Activated T-helper 1 cell treated with Interleukin-2 at 50 U/mL for 16 hours (primary cell): ENCODE measurements at regions not wholly inside any gene's neighbourhood (a gene's known extent, or its start where the extent isn't known, plus 50 kb on each side); places are given as distances from the start of the nearest gene placed in this dataset.

Experiments used
- DNase-seq: peaks from one replicate; pipeline ENCODE4 v3.0.0-alpha.2; 2020; ENCODE audit warnings: low read depth

- DNase-seq = no peak
Observed at GRCh38 chr13:24008679-24009078, 111.4 kb upstream of the C1QTNF9B start.

- no peak for DNase-seq
Observed at GRCh38 chr13:24011266-24011665, 114.0 kb upstream of the C1QTNF9B start.

- no peak for DNase-seq
Observed at GRCh38 chr13:24012648-24013047, 115.3 kb upstream of the C1QTNF9B start.

- DNase-seq = no peak
Observed at GRCh38 chr13:24013189-24013588, 115.9 kb upstream of the C1QTNF9B start.

GRCh38 chr13:24016046-24016445, 118.7 kb upstream of the C1QTNF9B start:
- no peak for DNase-seq

GRCh38 chr13:24022568-24022967, 125.3 kb upstream of the C1QTNF9B start:
- no peak for DNase-seq

GRCh38 chr13:24023073-24023472, 125.8 kb upstream of the C1QTNF9B start:
- no peak for DNase-seq

GRCh38 chr13:24027494-24027893, 130.2 kb upstream of the C1QTNF9B start:
- DNase-seq = no peak

- DNase-seq = no peak
Observed at GRCh38 chr13:24032252-24032651, 128.3 kb upstream of the SPATA13 start.

- no peak for DNase-seq
Observed at GRCh38 chr13:24032674-24033073, 127.8 kb upstream of the SPATA13 start.

GRCh38 chr13:24033527-24034302, 126.8 kb upstream of the SPATA13 start:
- DNase-seq = no peak

- no peak for DNase-seq
Observed at GRCh38 chr13:24035411-24035810, 125.1 kb upstream of the SPATA13 start.

- DNase-seq = no peak
Observed at GRCh38 chr13:24036115-24036514, 124.4 kb upstream of the SPATA13 start.

GRCh38 chr13:24038405-24038804, 122.1 kb upstream of the SPATA13 start:
- no peak for DNase-seq

- DNase-seq = no peak
Observed at GRCh38 chr13:24038841-24039330, 121.6 kb upstream of the SPATA13 start.

GRCh38 chr13:24039621-24040475, 120.7 kb upstream of the SPATA13 start:
- no peak for DNase-seq

- DNase-seq = no peak
Observed at GRCh38 chr13:24040835-24041234, 119.7 kb upstream of the SPATA13 start.

GRCh38 chr13:24041651-24042225, 118.8 kb upstream of the SPATA13 start:
- DNase-seq = no peak

- DNase-seq = no peak
Observed at GRCh38 chr13:24042710-24043440, 117.6 kb upstream of the SPATA13 start.

- no peak for DNase-seq
Observed at GRCh38 chr13:24043590-24044350, 116.8 kb upstream of the SPATA13 start.

- no peak for DNase-seq
Observed at GRCh38 chr13:24045597-24045996, 114.9 kb upstream of the SPATA13 start.
